ENCODE measurements at regions not wholly inside any gene's neighbourhood (a gene's known extent, or its start where the extent isn't known, plus 50 kb on each side); places are given as distances from the start of the nearest gene placed in this dataset.

- Mint-ChIP-seq H3K36me3 (ENCODE audit: low read depth) (no peaks in the 10 kb centered on the region), H3K4me3 (ENCODE audit: unreplicated experiment) (no peak overlapping the region), H3K27me3 (ENCODE audit: low read depth) (no peaks in the 10 kb centered on the region), H3K4me1 (ENCODE audit: low read depth) (peaks cover 6% of the 10 kb centered on the region), H3K9me3 (ENCODE audit: low read depth) (no peaks in the 10 kb centered on the region), H3K27ac (ENCODE audit: unreplicated experiment) (no peak overlapping the region)
- no peak for DNase-seq (ENCODE audit: low spot score)
- TF ChIP-seq CTCF (IDR thresholded peaks at IDR 0.05): no peak
Measured at GRCh38 chr1:173276922-173277800, 70.0 kb upstream of the TNFSF4 start.

- Mint-ChIP-seq H3K36me3 (ENCODE audit: low read depth) (no peaks in the 10 kb centered on the region), H3K27me3 (ENCODE audit: low read depth) (no peaks in the 10 kb centered on the region), H3K27ac (ENCODE audit: unreplicated experiment) (no peak overlapping the region), H3K9me3 (ENCODE audit: low read depth) (no peaks in the 10 kb centered on the region), H3K4me1 (ENCODE audit: low read depth) (peaks cover 6% of the 10 kb centered on the region), H3K4me3 (ENCODE audit: unreplicated experiment) (no peak overlapping the region)
- TF ChIP-seq CTCF (IDR thresholded peaks at IDR 0.05): no peak
- no peak for DNase-seq (ENCODE audit: low spot score)
Measured at GRCh38 chr1:173280899-173281660, 73.9 kb upstream of the TNFSF4 start.

GRCh38 chr1:173285048-173285447 is 77.9 kb upstream of the TNFSF4 start:
- Mint-ChIP-seq H3K27ac (ENCODE audit: unreplicated experiment) (no peak overlapping the region), H3K4me3 (ENCODE audit: unreplicated experiment) (no peak overlapping the region), H3K9me3 (ENCODE audit: low read depth) (peaks cover 4% of the 10 kb centered on the region), H3K27me3 (ENCODE audit: low read depth) (no peaks in the 10 kb centered on the region), H3K36me3 (ENCODE audit: low read depth) (no peaks in the 10 kb centered on the region), H3K4me1 (ENCODE audit: low read depth) (peaks cover 6% of the 10 kb centered on the region)
- no peak for TF ChIP-seq CTCF (IDR thresholded peaks at IDR 0.05)
- no peak for DNase-seq (ENCODE audit: low spot score)

- no peak for TF ChIP-seq CTCF (IDR thresholded peaks at IDR 0.05)
- Mint-ChIP-seq H3K4me1 (ENCODE audit: low read depth) (no peaks in the 10 kb centered on the region), H3K9me3 (ENCODE audit: low read depth) (peaks cover 10% of the 10 kb centered on the region), H3K27me3 (ENCODE audit: low read depth) (no peaks in the 10 kb centered on the region), H3K36me3 (ENCODE audit: low read depth) (no peaks in the 10 kb centered on the region), H3K4me3 (ENCODE audit: unreplicated experiment) (no peak overlapping the region), H3K27ac (ENCODE audit: unreplicated experiment) (no peak overlapping the region)
- DNase-seq (ENCODE audit: low spot score): no peak
Measured at GRCh38 chr1:173287785-173288184, 80.7 kb upstream of the TNFSF4 start.

- DNase-seq (ENCODE audit: low spot score): no peak
- peaks cover 20% of the 10 kb centered on the region for H3K9me3 Mint-ChIP-seq (ENCODE audit: low read depth)
- H3K27ac Mint-ChIP-seq (ENCODE audit: unreplicated experiment): no peak overlapping the region
- H3K27me3 Mint-ChIP-seq (ENCODE audit: low read depth): no peaks in the 10 kb centered on the region
- H3K4me3 Mint-ChIP-seq (ENCODE audit: unreplicated experiment): no peak overlapping the region
- H3K36me3 Mint-ChIP-seq (ENCODE audit: low read depth): no peaks in the 10 kb centered on the region
- no peaks in the 10 kb centered on the region for H3K4me1 Mint-ChIP-seq (ENCODE audit: low read depth)
- TF ChIP-seq CTCF (IDR thresholded peaks at IDR 0.05): no peak
Measured at GRCh38 chr1:173293756-173294155, 86.6 kb upstream of the TNFSF4 start.
